ENCODE measurements at regions not wholly inside any gene's neighbourhood (a gene's known extent, or its start where the extent isn't known, plus 50 kb on each side); places are given as distances from the start of the nearest gene placed in this dataset.

DNA sequence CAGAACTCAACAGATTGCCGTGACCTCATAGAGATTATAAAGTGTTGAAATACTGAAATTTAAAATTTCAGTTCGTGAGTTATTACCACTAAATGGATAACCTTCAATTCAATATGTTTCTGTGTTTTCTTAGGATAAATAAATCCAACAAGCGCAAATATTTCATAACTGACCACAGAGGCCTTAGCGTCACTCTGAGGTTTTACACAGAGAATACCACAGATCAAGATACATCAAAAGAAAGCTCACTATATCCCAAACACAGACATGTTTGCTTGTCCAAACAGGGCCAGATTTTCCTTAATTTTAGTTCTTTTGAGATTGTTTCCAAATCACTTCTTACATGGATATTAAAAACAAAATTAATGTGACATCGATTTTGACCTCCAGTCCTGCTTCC is 235.8 kb downstream of the EFNB2 start:
- TF ChIP-seq, protein P1, sequence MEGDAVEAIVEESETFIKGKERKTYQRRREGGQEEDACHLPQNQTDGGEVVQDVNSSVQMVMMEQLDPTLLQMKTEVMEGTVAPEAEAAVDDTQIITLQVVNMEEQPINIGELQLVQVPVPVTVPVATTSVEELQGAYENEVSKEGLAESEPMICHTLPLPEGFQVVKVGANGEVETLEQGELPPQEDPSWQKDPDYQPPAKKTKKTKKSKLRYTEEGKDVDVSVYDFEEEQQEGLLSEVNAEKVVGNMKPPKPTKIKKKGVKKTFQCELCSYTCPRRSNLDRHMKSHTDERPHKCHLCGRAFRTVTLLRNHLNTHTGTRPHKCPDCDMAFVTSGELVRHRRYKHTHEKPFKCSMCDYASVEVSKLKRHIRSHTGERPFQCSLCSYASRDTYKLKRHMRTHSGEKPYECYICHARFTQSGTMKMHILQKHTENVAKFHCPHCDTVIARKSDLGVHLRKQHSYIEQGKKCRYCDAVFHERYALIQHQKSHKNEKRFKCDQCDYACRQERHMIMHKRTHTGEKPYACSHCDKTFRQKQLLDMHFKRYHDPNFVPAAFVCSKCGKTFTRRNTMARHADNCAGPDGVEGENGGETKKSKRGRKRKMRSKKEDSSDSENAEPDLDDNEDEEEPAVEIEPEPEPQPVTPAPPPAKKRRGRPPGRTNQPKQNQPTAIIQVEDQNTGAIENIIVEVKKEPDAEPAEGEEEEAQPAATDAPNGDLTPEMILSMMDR (IDR thresholded peaks at IDR 0.05; ENCODE audit: control insufficient read depth, extremely low read depth, insufficient read depth), result no peak
- H3K4me3 ChIP-seq (ENCODE audit: low read depth, low read length), result no peak overlapping the region

DNA sequence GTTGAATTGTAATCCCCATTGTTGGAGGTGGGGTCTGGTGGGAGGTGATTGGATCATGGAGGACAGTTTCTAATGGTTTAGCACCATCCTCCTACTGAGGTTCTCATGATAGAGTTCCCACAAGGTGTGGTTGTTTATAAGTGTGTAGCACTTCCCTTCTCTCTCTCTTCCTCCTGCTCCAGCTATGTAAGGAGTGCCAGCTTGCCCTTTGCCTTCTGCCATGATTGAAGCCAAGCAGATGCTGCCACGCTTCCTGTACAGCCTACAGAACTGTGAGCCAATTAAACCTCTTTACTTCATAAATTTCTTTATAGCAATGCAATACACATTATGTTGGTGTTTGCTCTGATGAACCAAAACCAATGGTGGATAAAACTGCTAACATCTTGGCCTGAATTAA is 238.2 kb downstream of the EFNB2 start:
- no peak overlapping the region for H3K4me3 ChIP-seq (ENCODE audit: low read depth, low read length)
- DNase-seq (ENCODE audit: low read depth), result no peak
- TF ChIP-seq, protein P1 (IDR thresholded peaks at IDR 0.05; ENCODE audit: control insufficient read depth, extremely low read depth, insufficient read depth), result no peak

More for the DNA sequence above, 235.8 kb downstream of the EFNB2 start:
- no peak for DNase-seq (ENCODE audit: low read depth)

DNA sequence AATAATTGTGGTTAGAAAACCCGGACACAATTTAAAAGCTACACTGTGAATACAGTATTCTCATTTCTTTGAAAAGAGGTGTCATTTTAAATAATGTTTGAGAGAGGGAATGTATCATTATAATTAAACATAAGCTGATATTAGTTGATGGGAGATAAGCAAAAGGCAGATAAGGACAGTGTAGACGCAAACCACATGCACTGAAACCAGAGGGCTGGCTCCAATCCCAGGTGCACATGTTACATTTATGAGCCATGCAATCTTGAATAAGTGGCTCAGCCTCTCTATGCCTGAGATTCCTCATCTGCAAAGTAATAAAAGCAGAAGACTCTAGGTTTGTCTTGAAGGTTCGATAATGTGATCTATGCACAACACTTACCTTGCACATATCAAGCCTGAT is 238.7 kb downstream of the EFNB2 start:
- no peak for DNase-seq (ENCODE audit: low read depth)
- no peak overlapping the region for H3K4me3 ChIP-seq (ENCODE audit: low read depth, low read length)
- TF ChIP-seq, protein P1 (IDR thresholded peaks at IDR 0.05; ENCODE audit: control insufficient read depth, extremely low read depth, insufficient read depth), result no peak

DNA sequence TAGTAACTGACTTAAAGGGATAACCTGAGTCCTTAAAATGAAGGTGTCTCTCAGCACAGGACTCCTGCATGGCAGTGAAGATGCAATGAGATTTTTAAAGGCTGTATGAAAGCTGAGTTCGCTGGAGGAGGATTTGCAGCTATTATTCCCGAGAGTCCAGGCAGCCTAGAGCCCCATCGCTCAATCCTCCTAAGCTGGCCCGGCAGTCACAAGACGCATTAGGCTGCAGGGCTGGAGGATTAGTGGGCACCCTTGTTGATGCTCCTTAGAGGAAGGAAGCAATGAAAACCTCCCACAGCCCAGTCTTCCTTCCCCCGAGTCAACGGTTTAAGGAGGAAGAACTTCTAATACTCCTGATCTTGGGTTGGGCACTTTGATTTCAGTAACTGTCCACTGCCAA is 239.5 kb downstream of the EFNB2 start:
- H3K4me3 ChIP-seq (ENCODE audit: low read depth, low read length), result no peak overlapping the region
- TF ChIP-seq, protein P1 (IDR thresholded peaks at IDR 0.05; ENCODE audit: control insufficient read depth, extremely low read depth, insufficient read depth), result no peak
- no peak for DNase-seq (ENCODE audit: low read depth)

DNA sequence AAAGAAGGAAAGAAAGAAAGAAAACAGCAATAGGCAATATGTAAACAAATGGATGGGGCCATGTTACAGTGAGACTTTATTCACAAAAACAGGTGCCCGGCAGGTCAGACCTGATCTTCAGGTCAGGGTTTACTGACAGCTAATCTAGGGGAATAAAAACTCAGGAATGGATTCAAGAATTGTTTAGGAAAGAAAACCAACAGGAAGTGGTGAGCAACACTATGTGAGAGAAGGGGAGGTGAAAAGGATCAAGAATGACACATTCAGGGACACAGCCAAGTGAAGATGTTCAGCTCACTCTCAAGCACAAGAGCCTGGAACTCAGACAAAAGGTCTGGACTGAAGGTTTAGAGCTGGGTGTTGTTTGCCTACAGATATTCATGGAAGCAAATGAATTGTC is 244.5 kb downstream of the EFNB2 start:
- TF ChIP-seq, protein P1 (IDR thresholded peaks at IDR 0.05; ENCODE audit: control insufficient read depth, extremely low read depth, insufficient read depth), result no peak
- H3K4me3 ChIP-seq (ENCODE audit: low read depth, low read length), result no peak overlapping the region
- DNase-seq (ENCODE audit: low read depth), result peak; percentile 50

DNA sequence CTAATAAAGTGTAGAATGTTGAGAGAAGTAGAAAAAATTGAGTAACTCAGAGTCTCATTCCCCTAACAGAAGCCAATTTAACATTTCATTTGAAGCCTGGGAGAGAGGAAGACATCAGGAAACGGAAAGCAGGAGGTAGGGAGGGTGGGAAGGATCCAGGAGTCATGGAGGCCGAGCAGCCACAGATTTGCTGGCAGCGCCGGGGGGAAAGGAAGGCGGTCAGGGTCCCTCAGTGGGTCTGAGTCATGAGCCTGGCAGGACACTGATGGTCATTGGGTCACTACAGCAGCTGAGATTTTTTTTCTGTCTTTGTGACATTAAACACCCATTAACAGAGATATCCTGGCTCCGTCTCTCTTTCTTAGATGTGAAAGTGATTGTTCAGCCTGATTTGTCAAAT is 248.1 kb downstream of the EFNB2 start:
- no peak overlapping the region for H3K4me3 ChIP-seq (ENCODE audit: low read depth, low read length)
- no peak for DNase-seq (ENCODE audit: low read depth)

DNA sequence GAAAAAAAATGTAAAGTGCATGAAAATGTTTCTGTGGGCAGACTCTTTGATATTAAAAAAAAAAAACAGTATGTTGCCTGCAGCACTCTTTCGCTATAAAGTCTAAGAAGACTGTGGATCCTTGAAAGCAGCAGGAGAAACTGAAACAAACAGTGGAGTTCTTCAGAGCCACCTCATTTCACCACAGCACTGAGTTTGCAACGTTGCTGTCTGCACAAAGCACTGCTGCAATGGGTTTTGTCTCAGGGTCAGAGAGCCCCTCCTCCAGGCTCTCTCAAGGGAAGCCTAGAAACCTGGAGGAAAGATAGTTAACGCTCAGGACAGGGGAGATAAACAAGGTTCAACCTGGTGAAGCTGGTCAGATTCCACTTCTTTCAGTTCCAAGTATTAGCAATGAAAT is 248.7 kb downstream of the EFNB2 start:
- DNase-seq (ENCODE audit: low read depth), result no peak
- TF ChIP-seq, protein P1 (IDR thresholded peaks at IDR 0.05; ENCODE audit: control insufficient read depth, extremely low read depth, insufficient read depth), result no peak
- H3K4me3 ChIP-seq (ENCODE audit: low read depth, low read length), result no peak overlapping the region

More for the DNA sequence above, 248.1 kb downstream of the EFNB2 start:
- TF ChIP-seq, protein P1 (IDR thresholded peaks at IDR 0.05; ENCODE audit: control insufficient read depth, extremely low read depth, insufficient read depth), result no peak

Data from LNCaP clone FGC (cell line).